Right lobe of liver (tissue), 4 donors: ENCODE measurements at regions not wholly inside any gene's neighbourhood (a gene's known extent, or its start where the extent isn't known, plus 50 kb on each side); places are given as distances from the start of the nearest gene placed in this dataset.

ENCODE experiments used
- POLR2A ChIP-seq: fragments of 450-650 bp; IDR thresholded peaks from one replicate; pipeline ENCODE4 v1.6.1; 2017; ENCODE audit warnings: antibody characterized with exemption, mild to moderate bottlenecking
- TF ChIP-seq, protein P1 (sequence below), 4 donors: fragments of 200-600 bp in 3 of 4; fragments of 450-650 bp in 1 of 4; IDR thresholded peaks; one replicate each; pipeline versions ENCODE4 v1.5.1 to v1.8.0; 2016 to 2022; ENCODE audit warnings: antibody characterized with exemption in 4 of 4, mild to moderate bottlenecking in 2 of 4
- donor health status: DM: no; HTN: no; CAD: no.
- donor health status: DM: no; HTN: no; CAD: no.
- donor health status: DM: no; HTN: yes; CAD: no.

DNA sequence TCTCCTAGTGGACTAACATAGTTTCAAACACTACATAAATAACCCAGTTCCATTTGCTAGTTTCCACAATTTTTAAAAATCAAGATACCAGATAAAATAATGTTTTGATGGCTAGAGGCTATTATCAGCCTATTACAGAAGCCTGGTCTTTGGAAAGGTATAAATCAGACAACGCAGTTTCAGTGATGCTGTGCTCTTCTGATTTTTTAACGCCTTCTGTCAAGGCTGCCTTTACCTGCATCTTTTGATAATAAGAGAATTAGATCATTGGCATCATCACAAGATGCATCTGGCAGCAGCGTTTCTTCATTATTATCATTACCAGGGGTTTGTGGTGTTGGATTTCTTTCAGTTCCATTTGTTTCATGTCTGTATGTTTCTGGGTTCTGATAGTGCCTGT is 268.7 kb downstream of the MTX2 start:
- TF ChIP-seq, protein P1, sequence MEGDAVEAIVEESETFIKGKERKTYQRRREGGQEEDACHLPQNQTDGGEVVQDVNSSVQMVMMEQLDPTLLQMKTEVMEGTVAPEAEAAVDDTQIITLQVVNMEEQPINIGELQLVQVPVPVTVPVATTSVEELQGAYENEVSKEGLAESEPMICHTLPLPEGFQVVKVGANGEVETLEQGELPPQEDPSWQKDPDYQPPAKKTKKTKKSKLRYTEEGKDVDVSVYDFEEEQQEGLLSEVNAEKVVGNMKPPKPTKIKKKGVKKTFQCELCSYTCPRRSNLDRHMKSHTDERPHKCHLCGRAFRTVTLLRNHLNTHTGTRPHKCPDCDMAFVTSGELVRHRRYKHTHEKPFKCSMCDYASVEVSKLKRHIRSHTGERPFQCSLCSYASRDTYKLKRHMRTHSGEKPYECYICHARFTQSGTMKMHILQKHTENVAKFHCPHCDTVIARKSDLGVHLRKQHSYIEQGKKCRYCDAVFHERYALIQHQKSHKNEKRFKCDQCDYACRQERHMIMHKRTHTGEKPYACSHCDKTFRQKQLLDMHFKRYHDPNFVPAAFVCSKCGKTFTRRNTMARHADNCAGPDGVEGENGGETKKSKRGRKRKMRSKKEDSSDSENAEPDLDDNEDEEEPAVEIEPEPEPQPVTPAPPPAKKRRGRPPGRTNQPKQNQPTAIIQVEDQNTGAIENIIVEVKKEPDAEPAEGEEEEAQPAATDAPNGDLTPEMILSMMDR (IDR thresholded peaks at IDR 0.05) = no peak
- TF ChIP-seq POLR2A = no peak
